Glomerular endothelial cell (primary cell): ENCODE measurements at regions not wholly inside any gene's neighbourhood (a gene's known extent, or its start where the extent isn't known, plus 50 kb on each side); places are given as distances from the start of the nearest gene placed in this dataset.
"Not testable (repeated sequence)": the region's sequence is repeated elsewhere in the genome, so short reads cannot be mapped to it uniquely, and the experiment has no call there.

Experiments
- DNase-seq: peaks from one replicate; pipeline ENCODE4 v3.0.0-alpha.2; 2011; ENCODE audit warnings: low read depth, low spot score; ENCODE audit errors: extremely low read depth

- no peak for DNase-seq
Observed at GRCh38 chr10:118913825-118914224, 115.7 kb upstream of the NANOS1 start.

- no peak for DNase-seq
Observed at GRCh38 chr10:118914629-118915028, 114.9 kb upstream of the NANOS1 start.

- no peak for DNase-seq
Observed at GRCh38 chr10:118915161-118915560, 114.4 kb upstream of the NANOS1 start.

GRCh38 chr10:118916777-118917176 lies 112.7 kb upstream of the NANOS1 start:
- DNase-seq = no peak

- no peak for DNase-seq
Observed at GRCh38 chr10:118917701-118918100, 111.8 kb upstream of the NANOS1 start.

GRCh38 chr10:118918116-118918515 lies 111.4 kb upstream of the NANOS1 start:
- no peak for DNase-seq

- peak; percentile 33 for DNase-seq
Observed at GRCh38 chr10:118918587-118918986, 110.9 kb upstream of the NANOS1 start.

- DNase-seq = no peak
Observed at GRCh38 chr10:118920206-118920605, 109.3 kb upstream of the NANOS1 start.

- no peak for DNase-seq
Observed at GRCh38 chr10:118922226-118922625, 107.3 kb upstream of the NANOS1 start.

- DNase-seq = no peak
Observed at GRCh38 chr10:118922972-118923371, 106.5 kb upstream of the NANOS1 start.

GRCh38 chr10:118924493-118924892 lies 105.0 kb upstream of the NANOS1 start:
- DNase-seq = no peak

- no peak for DNase-seq
Observed at GRCh38 chr10:118925404-118926071, 104.0 kb upstream of the NANOS1 start.

GRCh38 chr10:118926072-118926417 lies 103.5 kb upstream of the NANOS1 start:
- no peak for DNase-seq

GRCh38 chr10:118926441-118926840 lies 103.1 kb upstream of the NANOS1 start:
- no peak for DNase-seq

- DNase-seq = no peak
Observed at GRCh38 chr10:118926903-118927302, 102.6 kb upstream of the NANOS1 start.

- no peak for DNase-seq
Observed at GRCh38 chr10:118927321-118927720, 102.2 kb upstream of the NANOS1 start.

- no peak for DNase-seq
Observed at GRCh38 chr10:118930614-118931013, 98.9 kb upstream of the NANOS1 start.

- no peak for DNase-seq
Observed at GRCh38 chr10:118931436-118931835, 98.1 kb upstream of the NANOS1 start.

GRCh38 chr10:118932154-118932553 lies 97.4 kb upstream of the NANOS1 start:
- not testable (repeated sequence) for DNase-seq

- no peak for DNase-seq
Observed at GRCh38 chr10:118937226-118937625, 92.3 kb upstream of the NANOS1 start.

- DNase-seq = no peak
Observed at GRCh38 chr10:118939211-118940007, 90.1 kb upstream of the NANOS1 start.

- no peak for DNase-seq
Observed at GRCh38 chr10:118940386-118940785, 89.1 kb upstream of the NANOS1 start.
